Loucy (cell line): ENCODE measurements at regions not wholly inside any gene's neighbourhood (a gene's known extent, or its start where the extent isn't known, plus 50 kb on each side); places are given as distances from the start of the nearest gene placed in this dataset.

Source experiments
- H2AFZ ChIP-seq: fragments of 200-600 bp; sonication (generic); 2 replicates; pipeline ENCODE4 v1.6.0; 2016; ENCODE audit warnings: antibody characterized with exemption, mild to moderate bottlenecking, low read length, moderate library complexity
- H3F3A ChIP-seq: fragments of 200-600 bp; 2 replicates; pipeline ENCODE4 v1.6.0; 2016; ENCODE audit warnings: antibody characterized with exemption, low read depth, mild to moderate bottlenecking
- H3K27me3 ChIP-seq: fragments of 200-600 bp; sonication (generic); 2 replicates; pipeline ENCODE4 v1.6.1; 2014; ENCODE audit warnings: low read length, mild to moderate bottlenecking; ENCODE audit not compliant: insufficient read depth, poor library complexity, severe bottlenecking
- H3K36me3 ChIP-seq: fragments of 200-600 bp; sonication (generic); 2 replicates; pipeline ENCODE4 v1.6.1; 2016; ENCODE audit warnings: low read length; ENCODE audit not compliant: insufficient read depth
- H3K4me1 ChIP-seq: fragments of 200-600 bp; sonication (generic); 2 replicates; pipeline ENCODE4 v1.5.1; 2014; ENCODE audit warnings: low read length, mild to moderate bottlenecking; ENCODE audit not compliant: insufficient read depth, poor library complexity, severe bottlenecking
- H3K4me2 ChIP-seq: fragments of 200-600 bp; sonication (generic); 2 replicates; pipeline ENCODE4 v1.6.0; 2014; ENCODE audit warnings: antibody characterized with exemption, low read length, low read depth, mild to moderate bottlenecking; ENCODE audit not compliant: poor library complexity, severe bottlenecking
- H3K4me3 ChIP-seq: fragments of 200-600 bp; sonication (generic); 2 replicates; pipeline ENCODE4 v1.5.1; 2014; ENCODE audit warnings: low read length, mild to moderate bottlenecking, mixed read lengths; ENCODE audit not compliant: poor library complexity, severe bottlenecking
- H3K79me2 ChIP-seq: fragments of 200-600 bp; sonication (generic); 2 replicates; pipeline ENCODE4 v1.6.1; 2014; ENCODE audit warnings: low read length; ENCODE audit not compliant: insufficient read depth
- H3K9ac ChIP-seq: fragments of 200-600 bp; sonication (generic); 2 replicates; pipeline ENCODE4 v1.6.0; 2014; ENCODE audit warnings: mild to moderate bottlenecking, low read depth, low read length, moderate library complexity; ENCODE audit not compliant: poor library complexity, severe bottlenecking
- H3K9me2 ChIP-seq: fragments of 200-600 bp; sonication (generic); replicated peaks from 2 replicates; pipeline ENCODE4 v1.6.1; 2016; ENCODE audit warnings: low read depth, low read length, mixed read lengths
- H3K9me3 ChIP-seq: fragments of 200-600 bp; sonication (generic); 2 replicates; pipeline ENCODE4 v1.6.1; 2014; ENCODE audit warnings: mild to moderate bottlenecking, antibody characterized with exemption, low read length, low read depth; ENCODE audit not compliant: insufficient read depth
- H4K20me1 ChIP-seq: fragments of 200-600 bp; sonication (generic); 2 replicates; pipeline ENCODE4 v1.6.0; 2014; ENCODE audit warnings: antibody characterized with exemption, low read length, mild to moderate bottlenecking; ENCODE audit not compliant: insufficient read depth, poor library complexity, severe bottlenecking
- EZH2phosphoT487 ChIP-seq: fragments of 200-600 bp; IDR thresholded peaks from 2 replicates; pipeline ENCODE4 v1.6.1; 2018; ENCODE audit warnings: antibody characterized with exemption, mild to moderate bottlenecking, moderate library complexity, borderline replicate concordance
- TF ChIP-seq, protein P1 (sequence below): fragments of 200-600 bp; sonication (generic); conservative IDR thresholded peaks from 2 replicates; pipeline ENCODE4 v1.5.1; 2014; ENCODE audit warnings: mild to moderate bottlenecking, antibody characterized with exemption, low read length

DNA sequence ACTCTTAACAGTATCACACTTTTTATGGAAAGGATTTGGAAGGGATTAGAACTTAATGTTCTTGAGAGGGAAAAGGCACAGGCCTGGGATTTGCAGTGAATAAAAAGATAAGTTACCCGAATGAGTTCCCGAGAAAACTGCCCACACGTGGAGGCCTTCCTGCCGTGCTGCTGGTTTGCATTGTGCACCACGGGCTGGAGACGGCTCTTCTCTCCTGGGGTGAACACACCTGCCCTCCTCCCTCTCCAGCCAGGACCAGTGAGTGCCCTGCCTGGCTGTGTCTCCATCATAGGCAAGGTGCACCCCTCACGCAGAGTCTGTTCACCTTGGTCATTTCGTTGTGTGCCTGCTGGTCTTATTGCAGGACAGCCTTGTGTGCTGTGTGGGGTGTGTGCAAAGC, 336.3 kb upstream of the SHH start:
- no peak overlapping the region for H2AFZ ChIP-seq
- H3K27me3 ChIP-seq: no peaks in the 10 kb centered on the region
- no peaks in the 10 kb centered on the region for H3F3A ChIP-seq
- H3K9me2 ChIP-seq: no peaks in the 10 kb centered on the region
- H3K9ac ChIP-seq: no peak overlapping the region
- H3K4me3 ChIP-seq: no peak overlapping the region
- no peaks in the 10 kb centered on the region; the same call in 1 of the 2 replicates for H3K9me3 ChIP-seq
- H4K20me1 ChIP-seq: no peaks in the 10 kb centered on the region
- no peak overlapping the region for H3K4me2 ChIP-seq
- H3K36me3 ChIP-seq: no peaks in the 10 kb centered on the region
- no peaks in the 10 kb centered on the region for H3K79me2 ChIP-seq
- TF ChIP-seq, protein P1, sequence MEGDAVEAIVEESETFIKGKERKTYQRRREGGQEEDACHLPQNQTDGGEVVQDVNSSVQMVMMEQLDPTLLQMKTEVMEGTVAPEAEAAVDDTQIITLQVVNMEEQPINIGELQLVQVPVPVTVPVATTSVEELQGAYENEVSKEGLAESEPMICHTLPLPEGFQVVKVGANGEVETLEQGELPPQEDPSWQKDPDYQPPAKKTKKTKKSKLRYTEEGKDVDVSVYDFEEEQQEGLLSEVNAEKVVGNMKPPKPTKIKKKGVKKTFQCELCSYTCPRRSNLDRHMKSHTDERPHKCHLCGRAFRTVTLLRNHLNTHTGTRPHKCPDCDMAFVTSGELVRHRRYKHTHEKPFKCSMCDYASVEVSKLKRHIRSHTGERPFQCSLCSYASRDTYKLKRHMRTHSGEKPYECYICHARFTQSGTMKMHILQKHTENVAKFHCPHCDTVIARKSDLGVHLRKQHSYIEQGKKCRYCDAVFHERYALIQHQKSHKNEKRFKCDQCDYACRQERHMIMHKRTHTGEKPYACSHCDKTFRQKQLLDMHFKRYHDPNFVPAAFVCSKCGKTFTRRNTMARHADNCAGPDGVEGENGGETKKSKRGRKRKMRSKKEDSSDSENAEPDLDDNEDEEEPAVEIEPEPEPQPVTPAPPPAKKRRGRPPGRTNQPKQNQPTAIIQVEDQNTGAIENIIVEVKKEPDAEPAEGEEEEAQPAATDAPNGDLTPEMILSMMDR: no peak
- no peak for TF ChIP-seq EZH2phosphoT487
- no peaks in the 10 kb centered on the region for H3K4me1 ChIP-seq

DNA sequence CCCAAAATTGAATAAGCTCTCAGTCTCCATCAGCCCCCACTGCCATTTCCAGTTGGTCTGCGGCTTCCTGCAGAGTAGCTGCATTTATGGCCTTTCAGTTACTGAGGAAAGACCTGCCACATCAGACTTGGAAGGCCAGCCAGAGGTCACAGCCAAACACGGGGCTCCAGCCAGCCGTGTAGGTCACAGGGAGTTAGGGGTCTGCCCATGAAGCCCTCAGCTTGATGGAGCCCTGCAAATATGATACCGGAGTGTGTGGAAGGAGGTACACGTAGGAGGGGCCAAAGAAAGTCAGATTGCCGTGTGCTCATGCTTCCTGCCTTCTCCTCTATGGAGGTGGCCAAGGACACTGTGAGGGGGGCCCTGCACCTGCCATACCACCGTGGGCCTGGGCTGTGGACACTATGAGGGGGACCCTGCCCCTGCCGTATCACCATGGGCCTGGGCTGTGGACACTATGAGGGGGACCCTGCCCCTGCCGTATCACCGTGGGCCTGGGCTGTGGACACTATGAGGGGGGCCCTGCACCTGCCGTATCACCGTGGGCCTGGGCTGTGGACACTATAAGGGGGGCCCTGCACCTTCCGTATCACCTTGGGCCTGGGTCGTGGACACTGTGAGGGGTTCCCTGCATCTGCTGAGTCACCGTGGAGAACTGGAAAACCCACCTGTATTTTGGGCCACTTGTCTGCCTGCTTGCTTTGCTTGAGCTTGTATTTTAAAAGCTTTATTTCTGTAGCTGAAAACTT, 335.7 kb upstream of the SHH start:
- no peak overlapping the region for H3K4me3 ChIP-seq
- H3K9me2 ChIP-seq: no peaks in the 10 kb centered on the region
- H2AFZ ChIP-seq: no peak overlapping the region
- H4K20me1 ChIP-seq: no peaks in the 10 kb centered on the region
- no peak overlapping the region for H3K4me2 ChIP-seq
- H3K9ac ChIP-seq: no peak overlapping the region
- H3K9me3 ChIP-seq: no peaks in the 10 kb centered on the region; the same call in 1 of the 2 replicates
- TF ChIP-seq, protein P1: no peak
- no peaks in the 10 kb centered on the region for H3K36me3 ChIP-seq
- H3K4me1 ChIP-seq: no peaks in the 10 kb centered on the region
- no peaks in the 10 kb centered on the region for H3K27me3 ChIP-seq
- no peaks in the 10 kb centered on the region for H3F3A ChIP-seq
- no peaks in the 10 kb centered on the region for H3K79me2 ChIP-seq

DNA sequence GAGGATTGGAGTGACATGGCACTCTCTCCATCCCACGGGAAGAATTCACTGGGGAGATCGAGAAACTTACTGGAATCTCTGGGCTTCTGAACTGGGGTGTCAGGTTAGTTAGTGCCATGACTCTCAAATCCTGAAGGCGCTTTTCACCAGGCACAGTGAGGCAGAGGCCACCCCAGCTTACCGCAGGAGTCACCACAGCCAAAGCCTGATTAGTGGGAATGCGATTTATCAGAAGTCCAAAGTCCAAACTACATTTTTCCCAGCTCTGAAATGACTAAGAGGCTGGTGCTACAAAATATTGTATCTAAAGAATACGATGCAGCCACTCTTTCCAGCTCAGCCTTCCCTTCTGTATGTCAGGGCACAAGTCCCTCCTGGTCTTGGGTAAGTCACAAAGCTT, 334.8 kb upstream of the SHH start:
- TF ChIP-seq EZH2phosphoT487: no peak
- TF ChIP-seq, protein P1: no peak
- Histone ChIP-seq H3K9me3 (no peaks in the 10 kb centered on the region; the same call in 1 of the 2 replicates), H3K4me2 (no peak overlapping the region), H3K27me3 (no peaks in the 10 kb centered on the region), H3K4me1 (no peaks in the 10 kb centered on the region), H3K4me3 (no peak overlapping the region), H3F3A (no peaks in the 10 kb centered on the region), H3K9ac (no peak overlapping the region), H3K79me2 (no peaks in the 10 kb centered on the region), H4K20me1 (no peaks in the 10 kb centered on the region), H3K36me3 (no peaks in the 10 kb centered on the region), H3K9me2 (no peaks in the 10 kb centered on the region), H2AFZ (no peak overlapping the region)
